IMR-90 (cell line): ENCODE measurements at regions not wholly inside any gene's neighbourhood (a gene's known extent, or its start where the extent isn't known, plus 50 kb on each side); places are given as distances from the start of the nearest gene placed in this dataset.

Experiments used
- BHLHE40 ChIP-seq: fragments of 150-350 bp; IDR thresholded peaks from 2 replicates; pipeline ENCODE4 v1.6.1; 2016; ENCODE audit warnings: mild to moderate bottlenecking, low read depth, low read length
- CEBPB ChIP-seq: IDR thresholded peaks from 2 replicates; pipeline ENCODE4 v1.6.1; 2012; ENCODE audit warnings: low read depth, low read length, improper control_type of control experiment
- CHD1 ChIP-seq: IDR thresholded peaks from 2 replicates; pipeline ENCODE4 v1.6.1; 2012; ENCODE audit warnings: low read depth, low read length, improper control_type of control experiment
- CTCF ChIP-seq: conservative IDR thresholded peaks from 2 replicates; pipeline ENCODE4 v1.5.1; 2012; ENCODE audit warnings: mild to moderate bottlenecking, low read depth, low read length, improper control_type of control experiment
- MAFK ChIP-seq: IDR thresholded peaks from 2 replicates; pipeline ENCODE4 v1.6.1; 2012; ENCODE audit warnings: low read depth, low read length, improper control_type of control experiment
- MAZ ChIP-seq: IDR thresholded peaks from 2 replicates; pipeline ENCODE4 v1.6.1; 2012; ENCODE audit warnings: low read depth, mild to moderate bottlenecking, low read length, improper control_type of control experiment, moderate library complexity, borderline replicate concordance
- MXI1 ChIP-seq: IDR thresholded peaks from 2 replicates; pipeline ENCODE4 v1.6.1; 2012; ENCODE audit warnings: low read depth, mild to moderate bottlenecking, low read length, moderate library complexity, borderline replicate concordance
- NFE2L2 ChIP-seq: fragments of 150-350 bp; IDR thresholded peaks from 2 replicates; pipeline ENCODE4 v1.6.1; 2016; ENCODE audit warnings: low read depth, mild to moderate bottlenecking, low read length
- POLR2A ChIP-seq: IDR thresholded peaks from 2 replicates; pipeline ENCODE4 v1.6.1; 2012; ENCODE audit warnings: mild to moderate bottlenecking, low read depth, low read length
- RAD21 ChIP-seq: IDR thresholded peaks from 2 replicates; pipeline ENCODE4 v1.6.1; 2012; ENCODE audit warnings: low read length, improper control_type of control experiment
- RCOR1 ChIP-seq: IDR thresholded peaks from 2 replicates; pipeline ENCODE4 v1.6.1; 2012; ENCODE audit warnings: mild to moderate bottlenecking, low read length, improper control_type of control experiment; ENCODE audit not compliant: insufficient replicate concordance
- RFX5 ChIP-seq: IDR thresholded peaks from 2 replicates; pipeline ENCODE4 v1.8.0; 2012; ENCODE audit warnings: low read depth, mild to moderate bottlenecking, low read length, moderate library complexity
- SMC3 ChIP-seq: fragments of 150-350 bp; IDR thresholded peaks from 2 replicates; pipeline ENCODE4 v1.6.1; 2016; ENCODE audit warnings: low read depth, mild to moderate bottlenecking, antibody characterized with exemption, low read length, moderate library complexity
- USF2 ChIP-seq: fragments of 150-350 bp; IDR thresholded peaks from 2 replicates; pipeline ENCODE4 v1.6.1; 2017; ENCODE audit warnings: mild to moderate bottlenecking, antibody characterized with exemption, low read length, low read depth

GRCh38 chr2:71778936-71779773 is 325.8 kb downstream of the DYSF start:
- TF ChIP-seq CTCF (no peak), BHLHE40 (no peak), POLR2A (no peak), RCOR1 (no peak), USF2 (no peak), MAZ (no peak), NFE2L2 (no peak), RAD21 (0 out of 2 replicates have a peak, but pooled peaks have one; percentile 14), CEBPB (no peak), SMC3 (no peak), MAFK (no peak), CHD1 (no peak), RFX5 (no peak), MXI1 (no peak)
